DND-41 (cell line): ENCODE measurements at regions not wholly inside any gene's neighbourhood (a gene's known extent, or its start where the extent isn't known, plus 50 kb on each side); places are given as distances from the start of the nearest gene placed in this dataset.

Experiments
- CTCF ChIP-seq: IDR thresholded peaks from 2 replicates; pipeline ENCODE4 v1.5.1; 2012; ENCODE audit warnings: borderline replicate concordance, low read length, moderate library complexity, mild to moderate bottlenecking; ENCODE audit not compliant: poor library complexity, severe bottlenecking; ENCODE audit errors: extremely low read depth
- EZH2 ChIP-seq: IDR thresholded peaks from 3 replicates; pipeline ENCODE4 v1.6.1; 2012; ENCODE audit warnings: borderline replicate concordance, low read depth, mild to moderate bottlenecking, moderate library complexity, low read length, inconsistent platforms; ENCODE audit not compliant: severe bottlenecking

GRCh38 chrX:22338740-22339139, 66.0 kb downstream of the CBLL2 start:
- no peak for TF ChIP-seq CTCF
- TF ChIP-seq EZH2 = no peak
